ENCODE measurements at regions not wholly inside any gene's neighbourhood (a gene's known extent, or its start where the extent isn't known, plus 50 kb on each side); places are given as distances from the start of the nearest gene placed in this dataset.

DNA sequence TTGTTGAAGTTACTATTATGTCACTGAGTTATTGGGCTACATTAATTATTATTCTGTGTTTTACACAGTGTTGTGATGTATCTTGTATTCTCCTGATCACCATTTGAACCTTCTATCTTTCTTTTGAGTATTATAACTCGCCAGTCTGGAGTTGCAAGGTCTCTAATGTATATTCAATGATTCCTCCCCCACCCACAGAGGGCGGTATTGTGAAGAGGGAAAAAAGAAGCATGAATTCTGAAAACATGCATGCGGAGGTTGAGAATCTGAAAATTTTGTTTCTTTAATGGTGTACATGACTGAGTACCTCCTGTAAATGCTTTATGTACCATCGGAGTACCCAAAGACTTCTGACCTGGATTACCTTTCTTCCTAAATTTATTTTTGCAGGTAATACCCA, 266.6 kb downstream of the NR4A2 start:
- TF ChIP-seq, protein P1, sequence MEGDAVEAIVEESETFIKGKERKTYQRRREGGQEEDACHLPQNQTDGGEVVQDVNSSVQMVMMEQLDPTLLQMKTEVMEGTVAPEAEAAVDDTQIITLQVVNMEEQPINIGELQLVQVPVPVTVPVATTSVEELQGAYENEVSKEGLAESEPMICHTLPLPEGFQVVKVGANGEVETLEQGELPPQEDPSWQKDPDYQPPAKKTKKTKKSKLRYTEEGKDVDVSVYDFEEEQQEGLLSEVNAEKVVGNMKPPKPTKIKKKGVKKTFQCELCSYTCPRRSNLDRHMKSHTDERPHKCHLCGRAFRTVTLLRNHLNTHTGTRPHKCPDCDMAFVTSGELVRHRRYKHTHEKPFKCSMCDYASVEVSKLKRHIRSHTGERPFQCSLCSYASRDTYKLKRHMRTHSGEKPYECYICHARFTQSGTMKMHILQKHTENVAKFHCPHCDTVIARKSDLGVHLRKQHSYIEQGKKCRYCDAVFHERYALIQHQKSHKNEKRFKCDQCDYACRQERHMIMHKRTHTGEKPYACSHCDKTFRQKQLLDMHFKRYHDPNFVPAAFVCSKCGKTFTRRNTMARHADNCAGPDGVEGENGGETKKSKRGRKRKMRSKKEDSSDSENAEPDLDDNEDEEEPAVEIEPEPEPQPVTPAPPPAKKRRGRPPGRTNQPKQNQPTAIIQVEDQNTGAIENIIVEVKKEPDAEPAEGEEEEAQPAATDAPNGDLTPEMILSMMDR (IDR thresholded peaks at IDR 0.05): peak in 3 of 6 experiments; percentile 21 to 30 (median 24)
- TF ChIP-seq POLR2A (IDR thresholded peaks at IDR 0.05): no peak

All from Peyer's patch (tissue), 4 donors.